ENCODE measurements at regions not wholly inside any gene's neighbourhood (a gene's known extent, or its start where the extent isn't known, plus 50 kb on each side); places are given as distances from the start of the nearest gene placed in this dataset.

- Histone ChIP-seq H3K4me3 (ENCODE audit: low read length in 2 of 2) (no peak overlapping the region), H3K9me3 (ENCODE audit: control insufficient read depth, low read length) (peaks cover 3% of the 10 kb centered on the region), H3K27ac (ENCODE audit: low read depth in 1 of 2, low read length in 2 of 2) (no peak overlapping the region), H3K4me1 (ENCODE audit: control insufficient read depth in 1 of 2, insufficient read depth in 2 of 2, low read length in 2 of 2) (no peaks in the 10 kb centered on the region), H3K27me3 (ENCODE audit: control insufficient read depth in 1 of 2, insufficient read depth in 2 of 2, low read length in 1 of 2) (no peaks in the 10 kb centered on the region), H3K36me3 (ENCODE audit: control insufficient read depth in 1 of 2, insufficient read depth in 2 of 2, low read length in 1 of 2) (no peaks in the 10 kb centered on the region)
- ATAC-seq (ENCODE audit: low FRiP score) (no peak), DNase-seq (no peak)
- intact Hi-C loops (cut with DNase I) = no loop called here
These were observed 212.8 kb upstream of the RORA start for GRCh38 chr15:61441891-61442290.

DNA sequence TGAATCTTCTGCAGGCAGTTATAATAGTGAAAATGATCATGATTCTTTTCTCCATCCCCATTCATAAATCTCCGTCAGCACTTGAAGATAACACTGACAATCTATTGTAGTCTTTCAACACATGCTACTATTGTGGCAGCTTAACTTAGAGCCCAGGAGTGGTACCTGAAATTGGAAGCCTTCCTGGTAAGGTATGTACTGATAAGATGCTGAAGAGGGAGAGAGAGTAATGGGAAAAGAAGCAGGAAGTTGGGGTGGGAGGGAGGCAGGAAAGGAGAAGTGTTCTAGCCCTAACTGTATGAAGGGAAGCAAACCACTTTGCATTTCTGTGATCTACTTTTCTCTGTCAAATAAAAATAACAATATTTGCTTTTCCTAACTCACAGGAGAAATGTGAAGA lies 197.4 kb upstream of the RORA start:
- Histone ChIP-seq H3K4me3 (ENCODE audit: low read length in 2 of 2) (no peak overlapping the region), H3K4me1 (ENCODE audit: control insufficient read depth in 1 of 2, insufficient read depth in 2 of 2, low read length in 2 of 2) (no peaks in the 10 kb centered on the region), H3K27me3 (ENCODE audit: control insufficient read depth in 1 of 2, insufficient read depth in 2 of 2, low read length in 1 of 2) (no peaks in the 10 kb centered on the region), H3K9me3 (ENCODE audit: control insufficient read depth, low read length) (no peaks in the 10 kb centered on the region), H3K27ac (ENCODE audit: low read depth in 1 of 2, low read length in 2 of 2) (no peak overlapping the region), H3K36me3 (ENCODE audit: control insufficient read depth in 1 of 2, insufficient read depth in 2 of 2, low read length in 1 of 2) (no peaks in the 10 kb centered on the region)
- no peak for ATAC-seq (ENCODE audit: low FRiP score)
- intact Hi-C loops (cut with DNase I) = no loop called here
- 43% methylated on average over 1 of the region's 1 CpG for WGBS, 2 donors
- DNase-seq = no peak

GRCh38 chr15:61425934-61426333 lies 196.8 kb upstream of the RORA start:
- Histone ChIP-seq H3K36me3 (ENCODE audit: control insufficient read depth in 1 of 2, insufficient read depth in 2 of 2, low read length in 1 of 2) (no peaks in the 10 kb centered on the region), H3K4me1 (ENCODE audit: control insufficient read depth in 1 of 2, insufficient read depth in 2 of 2, low read length in 2 of 2) (no peaks in the 10 kb centered on the region), H3K4me3 (ENCODE audit: low read length in 2 of 2) (no peak overlapping the region), H3K27me3 (ENCODE audit: control insufficient read depth in 1 of 2, insufficient read depth in 2 of 2, low read length in 1 of 2) (peaks cover 0 to 2% of the 10 kb centered on the region in 2 donors), H3K9me3 (ENCODE audit: control insufficient read depth, low read length) (no peaks in the 10 kb centered on the region), H3K27ac (ENCODE audit: low read depth in 1 of 2, low read length in 2 of 2) (no peak overlapping the region)
- ATAC-seq (ENCODE audit: low FRiP score) (no peak), DNase-seq (no peak)
- 20 to 51% methylated on average over 1 of the region's 1 CpG for WGBS, 2 donors
- intact Hi-C loops (cut with DNase I) = no loop called here

DNA sequence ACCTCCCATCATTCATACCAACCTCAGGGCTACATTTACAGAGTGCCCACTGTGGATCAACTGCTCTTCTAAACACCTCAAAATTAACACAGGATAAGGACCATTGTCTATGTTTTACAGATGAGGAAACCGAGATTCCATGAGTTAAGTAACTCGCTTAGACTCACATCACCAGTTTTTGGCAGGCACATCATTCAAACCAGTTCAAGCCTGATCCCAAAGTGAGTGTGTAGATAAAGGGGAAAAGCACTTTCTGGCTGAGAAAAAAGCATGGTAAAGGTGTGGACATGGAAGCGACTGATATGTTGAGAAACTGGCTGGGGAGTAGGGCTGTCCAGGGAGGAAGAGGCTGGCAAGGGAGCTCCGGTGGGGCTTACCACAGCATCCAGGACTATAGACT lies 193.7 kb upstream of the RORA start:
- no peaks in the 10 kb centered on the region for H3K9me3 ChIP-seq (ENCODE audit: control insufficient read depth, low read length)
- no peak overlapping the region for H3K27ac ChIP-seq (ENCODE audit: low read depth in 1 of 2, low read length in 2 of 2)
- DNase-seq (no peak), ATAC-seq (ENCODE audit: low FRiP score) (no peak)
- H3K4me1 ChIP-seq (ENCODE audit: control insufficient read depth in 1 of 2, insufficient read depth in 2 of 2, low read length in 2 of 2) = no peaks in the 10 kb centered on the region
- intact Hi-C loops (cut with DNase I) = no loop called here
- H3K27me3 ChIP-seq (ENCODE audit: control insufficient read depth in 1 of 2, insufficient read depth in 2 of 2, low read length in 1 of 2) = peaks cover 0 to 3% of the 10 kb centered on the region in 2 donors
- H3K36me3 ChIP-seq (ENCODE audit: control insufficient read depth in 1 of 2, insufficient read depth in 2 of 2, low read length in 1 of 2) = no peaks in the 10 kb centered on the region
- H3K4me3 ChIP-seq (ENCODE audit: low read length in 2 of 2) = no peak overlapping the region
- WGBS, 2 donors = 81 to 82% methylated on average over 4 of the region's 4 CpGs

- no peak overlapping the region for H3K4me3 ChIP-seq (ENCODE audit: low read length in 2 of 2)
- H3K27ac ChIP-seq (ENCODE audit: low read depth in 1 of 2, low read length in 2 of 2) = no peak overlapping the region
- H3K4me1 ChIP-seq (ENCODE audit: control insufficient read depth in 1 of 2, insufficient read depth in 2 of 2, low read length in 2 of 2) = no peaks in the 10 kb centered on the region
- no peaks in the 10 kb centered on the region for H3K36me3 ChIP-seq (ENCODE audit: control insufficient read depth in 1 of 2, insufficient read depth in 2 of 2, low read length in 1 of 2)
- no peaks in the 10 kb centered on the region for H3K9me3 ChIP-seq (ENCODE audit: control insufficient read depth, low read length)
- intact Hi-C loops (cut with DNase I) = no loop called here
- DNase-seq = no peak
- ATAC-seq (ENCODE audit: low FRiP score) = no peak
- WGBS, 2 donors = 17 to 18% methylated on average over 1 of the region's 1 CpG
- H3K27me3 ChIP-seq (ENCODE audit: control insufficient read depth in 1 of 2, insufficient read depth in 2 of 2, low read length in 1 of 2) = peaks cover 0 to 3% of the 10 kb centered on the region in 2 donors
These were observed 192.8 kb upstream of the RORA start for GRCh38 chr15:61421938-61422337.

DNA sequence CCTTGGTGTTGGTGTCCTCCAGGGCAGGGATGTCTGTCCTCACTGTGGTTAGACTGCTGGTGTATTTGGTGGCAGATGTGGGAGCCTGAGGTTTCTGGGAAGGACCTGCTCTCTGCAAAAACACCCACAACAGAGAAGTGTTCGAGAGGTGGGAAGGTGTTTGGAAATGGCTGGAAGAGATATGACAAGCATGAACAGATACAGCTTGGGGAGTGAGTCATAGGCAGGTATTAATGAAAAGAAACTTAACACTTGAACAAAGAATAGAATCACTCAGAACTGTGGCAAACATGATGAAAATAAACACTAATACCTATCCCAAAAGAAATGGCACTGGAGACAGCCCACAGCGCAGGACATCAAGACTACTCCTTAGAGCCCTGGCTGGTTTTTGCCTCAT lies 192.4 kb upstream of the RORA start:
- WGBS, 2 donors = 84 to 89% methylated on average over 2 of the region's 2 CpGs
- Histone ChIP-seq H3K36me3 (ENCODE audit: control insufficient read depth in 1 of 2, insufficient read depth in 2 of 2, low read length in 1 of 2) (no peaks in the 10 kb centered on the region), H3K9me3 (ENCODE audit: control insufficient read depth, low read length) (no peaks in the 10 kb centered on the region), H3K4me3 (ENCODE audit: low read length in 2 of 2) (no peak overlapping the region), H3K27ac (ENCODE audit: low read depth in 1 of 2, low read length in 2 of 2) (no peak overlapping the region), H3K4me1 (ENCODE audit: control insufficient read depth in 1 of 2, insufficient read depth in 2 of 2, low read length in 2 of 2) (no peaks in the 10 kb centered on the region), H3K27me3 (ENCODE audit: control insufficient read depth in 1 of 2, insufficient read depth in 2 of 2, low read length in 1 of 2) (peaks cover 0 to 3% of the 10 kb centered on the region in 2 donors)
- intact Hi-C loops (cut with DNase I) = no loop called here
- ATAC-seq (ENCODE audit: low FRiP score) (no peak), DNase-seq (no peak)

GRCh38 chr15:61420546-61420945 lies 191.4 kb upstream of the RORA start:
- Histone ChIP-seq H3K36me3 (ENCODE audit: control insufficient read depth in 1 of 2, insufficient read depth in 2 of 2, low read length in 1 of 2) (no peaks in the 10 kb centered on the region), H3K27me3 (ENCODE audit: control insufficient read depth in 1 of 2, insufficient read depth in 2 of 2, low read length in 1 of 2) (peaks cover 0 to 3% of the 10 kb centered on the region in 2 donors), H3K4me3 (ENCODE audit: low read length in 2 of 2) (no peak overlapping the region), H3K27ac (ENCODE audit: low read depth in 1 of 2, low read length in 2 of 2) (no peak overlapping the region), H3K4me1 (ENCODE audit: control insufficient read depth in 1 of 2, insufficient read depth in 2 of 2, low read length in 2 of 2) (no peaks in the 10 kb centered on the region), H3K9me3 (ENCODE audit: control insufficient read depth, low read length) (no peaks in the 10 kb centered on the region)
- intact Hi-C loops (cut with DNase I) = no loop called here
- DNase-seq = no peak
- ATAC-seq (ENCODE audit: low FRiP score) = no peak

- intact Hi-C loops (cut with DNase I) = no loop called here
- no peaks in the 10 kb centered on the region for H3K9me3 ChIP-seq (ENCODE audit: control insufficient read depth, low read length)
- WGBS, 2 donors = 77 to 79% methylated on average over 2 of the region's 2 CpGs
- no peak for ATAC-seq (ENCODE audit: low FRiP score)
- H3K27ac ChIP-seq (ENCODE audit: low read depth in 1 of 2, low read length in 2 of 2) = no peak overlapping the region
- no peak overlapping the region for H3K4me3 ChIP-seq (ENCODE audit: low read length in 2 of 2)
- no peaks in the 10 kb centered on the region for H3K4me1 ChIP-seq (ENCODE audit: control insufficient read depth in 1 of 2, insufficient read depth in 2 of 2, low read length in 2 of 2)
- no peaks in the 10 kb centered on the region for H3K36me3 ChIP-seq (ENCODE audit: control insufficient read depth in 1 of 2, insufficient read depth in 2 of 2, low read length in 1 of 2)
- no peak for DNase-seq
- H3K27me3 ChIP-seq (ENCODE audit: control insufficient read depth in 1 of 2, insufficient read depth in 2 of 2, low read length in 1 of 2) = peaks cover 0 to 1% of the 10 kb centered on the region in 2 donors
These were observed 186.6 kb upstream of the RORA start for GRCh38 chr15:61415617-61416120.

GRCh38 chr15:61411902-61412510 lies 182.9 kb upstream of the RORA start:
- Histone ChIP-seq H3K4me1 (ENCODE audit: control insufficient read depth in 1 of 2, insufficient read depth in 2 of 2, low read length in 2 of 2) (no peaks in the 10 kb centered on the region), H3K4me3 (ENCODE audit: low read length in 2 of 2) (no peak overlapping the region), H3K36me3 (ENCODE audit: control insufficient read depth in 1 of 2, insufficient read depth in 2 of 2, low read length in 1 of 2) (no peaks in the 10 kb centered on the region), H3K27ac (ENCODE audit: low read depth in 1 of 2, low read length in 2 of 2) (no peak overlapping the region), H3K9me3 (ENCODE audit: control insufficient read depth, low read length) (peaks cover 2% of the 10 kb centered on the region), H3K27me3 (ENCODE audit: control insufficient read depth in 1 of 2, insufficient read depth in 2 of 2, low read length in 1 of 2) (no peaks in the 10 kb centered on the region)
- ATAC-seq (ENCODE audit: low FRiP score) = no peak
- DNase-seq = no peak
- 17 to 19% methylated on average over 3 of the region's 3 CpGs for WGBS, 2 donors
- intact Hi-C loops (cut with DNase I) = no loop called here

Measured in aorta (tissue), 5 donors.